Choroid plexus epithelial cell (primary cell): ENCODE measurements at regions not wholly inside any gene's neighbourhood (a gene's known extent, or its start where the extent isn't known, plus 50 kb on each side); places are given as distances from the start of the nearest gene placed in this dataset.

ENCODE experiments used
- DNase-seq: peaks from one replicate; pipeline ENCODE4 v3.0.0-alpha.2; 2010; ENCODE audit warnings: low read depth
- H3K4me3 ChIP-seq: 2 replicates; pipeline ENCODE4 v1.5.1; 2011; ENCODE audit warnings: low read depth, mild to moderate bottlenecking, control low read depth, low read length, moderate library complexity
- CTCF ChIP-seq: conservative IDR thresholded peaks from 2 replicates; pipeline ENCODE4 v1.5.1; 2011; ENCODE audit warnings: low read depth, mild to moderate bottlenecking, control low read depth, inconsistent platforms, low read length, moderate library complexity

GRCh38 chr11:129686269-129686668, 129.4 kb upstream of the TMEM45B start:
- no peak for DNase-seq
- no peak overlapping the region for H3K4me3 ChIP-seq
- TF ChIP-seq CTCF, result no peak

- no peak overlapping the region for H3K4me3 ChIP-seq
- no peak for TF ChIP-seq CTCF
- no peak for DNase-seq
Measured at GRCh38 chr11:129691142-129691541, 124.5 kb upstream of the TMEM45B start.

- DNase-seq, result no peak
- H3K4me3 ChIP-seq, result no peak overlapping the region
- TF ChIP-seq CTCF, result no peak
Measured at GRCh38 chr11:129694538-129694937, 121.1 kb upstream of the TMEM45B start.

- no peak for DNase-seq
- no peak overlapping the region for H3K4me3 ChIP-seq
- no peak for TF ChIP-seq CTCF
Measured at GRCh38 chr11:129694966-129695365, 120.7 kb upstream of the TMEM45B start.

GRCh38 chr11:129695571-129696308, 119.9 kb upstream of the TMEM45B start:
- peak overlapping the region; percentile 26 for H3K4me3 ChIP-seq
- TF ChIP-seq CTCF, result peak; percentile 81
- DNase-seq, result peak; percentile 59

- H3K4me3 ChIP-seq, result no peak overlapping the region
Measured at GRCh38 chr11:129696309-129696989, 119.2 kb upstream of the TMEM45B start.

More at GRCh38 chr11:129696309-129696989, 119.2 kb upstream of the TMEM45B start:
- DNase-seq, result no peak
- TF ChIP-seq CTCF, result no peak
